A549 (cell line): ENCODE measurements at regions not wholly inside any gene's neighbourhood (a gene's known extent, or its start where the extent isn't known, plus 50 kb on each side); places are given as distances from the start of the nearest gene placed in this dataset.
"Not testable (repeated sequence)": the region's sequence is repeated elsewhere in the genome, so short reads cannot be mapped to it uniquely, and the experiment has no call there.

ENCODE experiments used
- BHLHE40 ChIP-seq: IDR thresholded peaks from 2 replicates; pipeline ENCODE4 v1.6.1; 2012; ENCODE audit warnings: low read depth, low read length, inconsistent platforms
- CHD2 ChIP-seq: fragments of 150-350 bp; IDR thresholded peaks from 2 replicates; pipeline ENCODE4 v1.6.1; 2014; ENCODE audit warnings: low read length; ENCODE audit not compliant: partially characterized antibody
- CTCF ChIP-seq: fragments of >200 bp; sonication (Bioruptor Twin); formaldehyde crosslinking; IDR thresholded peaks from 3 replicates; pipeline ENCODE4 v1.5.1; 2016
- EP300 ChIP-seq, 2 experiments: fragments of >200 bp; sonication (Bioruptor Twin); formaldehyde crosslinking; IDR thresholded peaks; 2 replicates in 1 of 2; 3 replicates in 1 of 2; pipeline ENCODE4 v1.6.1; 2016 to 2017
- MYC ChIP-seq: IDR thresholded peaks from 2 replicates; pipeline ENCODE4 v1.6.1; 2012; ENCODE audit warnings: mild to moderate bottlenecking, inconsistent platforms, low read length, improper control_type of control experiment, borderline replicate concordance
- PBX3 ChIP-seq: IDR thresholded peaks from 2 replicates; pipeline ENCODE4 v1.6.1; 2012
- POLR2A ChIP-seq: IDR thresholded peaks from 2 replicates; pipeline ENCODE4 v1.6.1; 2012; ENCODE audit warnings: mild to moderate bottlenecking, low read length
- REST ChIP-seq: fragments of 200-600 bp; sonication (generic); IDR thresholded peaks from 2 replicates; pipeline ENCODE4 v1.6.1; 2016; ENCODE audit warnings: antibody characterized with exemption, mild to moderate bottlenecking, moderate library complexity
- RFX5 ChIP-seq: fragments of 450-650 bp; IDR thresholded peaks from 2 replicates; pipeline ENCODE4 v1.7.1; 2014; ENCODE audit warnings: antibody characterized with exemption, mild to moderate bottlenecking, moderate library complexity
- SMC3 ChIP-seq: fragments of >200 bp; sonication (Bioruptor Twin); formaldehyde crosslinking; IDR thresholded peaks from 3 replicates; pipeline ENCODE4 v1.6.1; 2018; ENCODE audit warnings: inconsistent platforms

DNA sequence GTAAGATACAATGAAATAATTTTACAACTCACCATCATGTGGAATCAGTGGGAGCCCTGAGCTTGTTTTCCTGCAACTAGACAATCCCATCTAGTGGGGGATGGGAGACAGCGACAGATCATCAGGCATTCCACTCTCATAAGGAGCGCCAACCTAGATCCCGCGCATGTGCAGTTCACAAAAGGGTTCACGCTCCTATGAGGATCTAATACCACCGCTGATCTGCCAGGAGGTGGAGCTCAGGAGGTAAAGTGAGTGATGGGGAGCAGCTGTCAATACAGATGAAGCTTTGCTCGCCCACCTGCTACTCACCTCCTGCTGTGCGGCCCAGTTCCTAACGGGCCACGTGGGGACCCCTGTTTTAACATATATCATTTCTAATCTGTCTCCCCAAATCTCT is 165.7 kb upstream of the MXRA5 start:
- TF ChIP-seq CTCF; SMC3; REST; CHD2; RFX5; POLR2A; PBX3; EP300 (IDR thresholded peaks at IDR 0.05); MYC; BHLHE40: not testable (repeated sequence)
